MM.1S (cell line): ENCODE measurements at regions not wholly inside any gene's neighbourhood (a gene's known extent, or its start where the extent isn't known, plus 50 kb on each side); places are given as distances from the start of the nearest gene placed in this dataset.

Source experiments
- DNase-seq: peaks from one replicate; pipeline ENCODE4 v3.0.0-alpha.2; 2015
- H2AFZ ChIP-seq: fragments of 300-600 bp; sonication (generic); 2 replicates; pipeline ENCODE4 v1.6.0; 2016; ENCODE audit warnings: antibody characterized with exemption, low read length
- H3F3A ChIP-seq: fragments of 300-600 bp; sonication (generic); 2 replicates; pipeline ENCODE4 v1.6.1; 2016; ENCODE audit warnings: mild to moderate bottlenecking, antibody characterized with exemption, low read length, moderate library complexity, mixed read lengths; ENCODE audit not compliant: insufficient read depth
- H3K27ac ChIP-seq: fragments of 300-600 bp; sonication (generic); 2 replicates; pipeline ENCODE4 v1.5.1; 2016; ENCODE audit warnings: mild to moderate bottlenecking, low read length
- H3K27me3 ChIP-seq: fragments of 300-600 bp; sonication (generic); replicated peaks from 2 replicates; pipeline ENCODE4 v1.6.0; 2016; ENCODE audit warnings: low read length; ENCODE audit not compliant: insufficient read depth
- H3K36me3 ChIP-seq: fragments of 300-600 bp; sonication (generic); replicated peaks from 2 replicates; pipeline ENCODE4 v1.6.1; 2016; ENCODE audit warnings: mild to moderate bottlenecking, low read length, mixed read lengths; ENCODE audit not compliant: insufficient read depth
- H3K4me1 ChIP-seq: fragments of 300-600 bp; sonication (generic); 2 replicates; pipeline ENCODE4 v1.6.1; 2016; ENCODE audit warnings: low read length, mixed read lengths
- H3K4me2 ChIP-seq: fragments of 300-600 bp; sonication (generic); 2 replicates; pipeline ENCODE4 v1.6.0; 2016; ENCODE audit warnings: low read depth, low read length
- H3K4me3 ChIP-seq: fragments of 300-600 bp; sonication (generic); 2 replicates; pipeline ENCODE4 v1.5.1; 2016; ENCODE audit warnings: low read length, mixed read lengths
- H3K79me2 ChIP-seq: fragments of 300-600 bp; sonication (generic); 2 replicates; pipeline ENCODE4 v1.6.1; 2016; ENCODE audit warnings: mixed run types, low read length, mixed read lengths
- H3K9ac ChIP-seq: fragments of 300-600 bp; sonication (generic); 2 replicates; pipeline ENCODE4 v1.6.1; 2016; ENCODE audit warnings: low read length, mixed read lengths
- H3K9me2 ChIP-seq: fragments of 300-600 bp; sonication (generic); replicated peaks from 2 replicates; pipeline ENCODE4 v1.6.1; 2016; ENCODE audit warnings: mild to moderate bottlenecking, low read length, mixed read lengths; ENCODE audit not compliant: insufficient read depth
- H3K9me3 ChIP-seq: fragments of 300-600 bp; sonication (generic); replicated peaks from 2 replicates; pipeline ENCODE4 v1.6.1; 2016; ENCODE audit warnings: mild to moderate bottlenecking, low read length, mixed read lengths; ENCODE audit not compliant: insufficient read depth
- H4K20me1 ChIP-seq: fragments of 300-600 bp; sonication (generic); 2 replicates; pipeline ENCODE4 v1.6.1; 2016; ENCODE audit warnings: mild to moderate bottlenecking, low read length, moderate library complexity, mixed read lengths; ENCODE audit not compliant: insufficient read depth
- CTCF ChIP-seq: fragments of 300-600 bp; sonication (generic); IDR thresholded peaks from 2 replicates; pipeline ENCODE4 v1.5.1; 2016; ENCODE audit warnings: antibody characterized with exemption, low read length, mixed read lengths
- EZH2 ChIP-seq: fragments of 300-600 bp; sonication (generic); optimal IDR thresholded peaks from 2 replicates; pipeline ENCODE3; 2017; ENCODE audit warnings: low read depth, mild to moderate bottlenecking, antibody characterized with exemption, low read length, mixed read lengths
- EZH2phosphoT487 ChIP-seq: fragments of 300-600 bp; sonication (generic); IDR thresholded peaks from 2 replicates; pipeline ENCODE4 v1.6.1; 2018; ENCODE audit warnings: antibody characterized with exemption, low read length

- H3K9me3 ChIP-seq: no peaks in the 10 kb centered on the region
- H2AFZ ChIP-seq: no peak overlapping the region
- DNase-seq: no peak
- H3K4me1 ChIP-seq: peaks cover 10% of the 10 kb centered on the region
- no peaks in the 10 kb centered on the region for H3K36me3 ChIP-seq
- H3F3A ChIP-seq: no peaks in the 10 kb centered on the region
- no peak for TF ChIP-seq EZH2
- TF ChIP-seq CTCF: no peak
- no peak for TF ChIP-seq EZH2phosphoT487
- no peak overlapping the region for H3K4me2 ChIP-seq
- no peaks in the 10 kb centered on the region for H3K79me2 ChIP-seq
- no peaks in the 10 kb centered on the region for H4K20me1 ChIP-seq
- H3K27me3 ChIP-seq: no peaks in the 10 kb centered on the region
- H3K9ac ChIP-seq: no peak overlapping the region
- no peak overlapping the region for H3K27ac ChIP-seq
- H3K4me3 ChIP-seq: no peak overlapping the region
- H3K9me2 ChIP-seq: no peaks in the 10 kb centered on the region
Observed at GRCh38 chr6:43853066-43853650, 83.1 kb downstream of the VEGFA start.

- no peak for TF ChIP-seq EZH2
- no peak for TF ChIP-seq EZH2phosphoT487
- no peak for TF ChIP-seq CTCF
- DNase-seq: no peak
Observed at GRCh38 chr6:43852350-43852864, 82.4 kb downstream of the VEGFA start.

GRCh38 chr6:43851204-43851865 is 81.3 kb downstream of the VEGFA start:
- peaks cover 20% of the 10 kb centered on the region for H3K4me1 ChIP-seq

More at GRCh38 chr6:43852350-43852864, 82.4 kb downstream of the VEGFA start:
- Histone ChIP-seq H3K27me3 (no peaks in the 10 kb centered on the region), H3K4me3 (no peak overlapping the region), H4K20me1 (no peaks in the 10 kb centered on the region), H3K36me3 (no peaks in the 10 kb centered on the region), H3K9me2 (no peaks in the 10 kb centered on the region), H3K9ac (no peak overlapping the region), H3K27ac (no peak overlapping the region), H3F3A (no peaks in the 10 kb centered on the region), H3K4me2 (no peak overlapping the region), H3K4me1 (peaks cover 18% of the 10 kb centered on the region), H3K9me3 (no peaks in the 10 kb centered on the region), H3K79me2 (no peaks in the 10 kb centered on the region), H2AFZ (no peak overlapping the region)

More at GRCh38 chr6:43851204-43851865, 81.3 kb downstream of the VEGFA start:
- DNase-seq: no peak
- Histone ChIP-seq H2AFZ (no peak overlapping the region), H3K36me3 (no peaks in the 10 kb centered on the region), H3F3A (no peaks in the 10 kb centered on the region), H3K9me3 (no peaks in the 10 kb centered on the region), H3K4me2 (no peak overlapping the region), H3K79me2 (no peaks in the 10 kb centered on the region), H3K27me3 (no peaks in the 10 kb centered on the region), H3K27ac (no peak overlapping the region), H3K9ac (no peak overlapping the region), H3K4me3 (no peak overlapping the region), H4K20me1 (no peaks in the 10 kb centered on the region), H3K9me2 (no peaks in the 10 kb centered on the region)
- no peak for TF ChIP-seq CTCF
- no peak for TF ChIP-seq EZH2
- no peak for TF ChIP-seq EZH2phosphoT487
